B cell (primary cell): ENCODE measurements at regions not wholly inside any gene's neighbourhood (a gene's known extent, or its start where the extent isn't known, plus 50 kb on each side); places are given as distances from the start of the nearest gene placed in this dataset.

ENCODE experiments used
- ATAC-seq: fragments of 200-7000 bp; cut with Tn5 transposase; one replicate; pipeline ENCODE4 v1.10.0; 2021; ENCODE audit warnings: low read depth, mild to moderate bottlenecking, moderate number of reproducible peaks, moderate library complexity
- CTCF ChIA-PET: fragments of 350-600 bp; sonication (Branson Sonifier 250); formaldehyde crosslinking; loops from one replicate; lab custom pipeline; 2021; ENCODE audit warnings: antibody characterized with exemption, inconsistent platforms; lab: Charles Lee
- POLR2A ChIA-PET: fragments of 350-600 bp; sonication (Branson Sonifier 250); formaldehyde crosslinking; loops from one replicate; lab custom pipeline; 2021; ENCODE audit warnings: antibody characterized with exemption; lab: Charles Lee
- DNase-seq: peaks from one replicate; pipeline ENCODE4 v3.0.0; 2013
- H2AFZ ChIP-seq: 2 replicates; pipeline ENCODE4 v1.6.1; 2012; ENCODE audit warnings: mild to moderate bottlenecking, low read depth, low read length; ENCODE audit not compliant: insufficient read depth, poor library complexity, severe bottlenecking
- H3K27ac ChIP-seq, 2 donors: 1 replicate in 1 of 2; 2 replicates in 1 of 2; pipeline ENCODE4 v1.5.1; 2012 to 2013; ENCODE audit warnings: low read length in 2 of 2, mild to moderate bottlenecking in 2 of 2, moderate library complexity in 1 of 2
- H3K27me3 ChIP-seq, 4 experiments: fragments of 200-600 bp in 1 of 4; sonication (generic) in 1 of 4; replicated peaks in 1 of 4; 1 replicate in 2 of 4; 2 replicates in 2 of 4; pipeline versions ENCODE4 v1.6.1 to v1.7.0; 2013 to 2016; ENCODE audit warnings: low read length in 3 of 4, mild to moderate bottlenecking in 2 of 4, mixed read lengths in 1 of 4, moderate library complexity in 1 of 4; ENCODE audit not compliant: insufficient read depth in 4 of 4, control insufficient read depth in 3 of 4; ENCODE audit errors: control extremely low read depth in 1 of 4
- H3K36me3 ChIP-seq, 2 experiments: replicated peaks in 1 of 2; 1 replicate in 1 of 2; 2 replicates in 1 of 2; pipeline versions ENCODE4 v1.6.1 to v1.7.1; 2013; ENCODE audit warnings: low read length in 1 of 2; ENCODE audit not compliant: insufficient read depth in 2 of 2, control insufficient read depth in 1 of 2; ENCODE audit errors: control extremely low read depth in 1 of 2, extremely low read depth in 1 of 2
- H3K4me1 ChIP-seq, 2 donors: fragments of 200-600 bp in 1 of 2; sonication (generic) in 1 of 2; 1 replicate in 1 of 2; 2 replicates in 1 of 2; pipeline versions ENCODE4 v1.5.1 to v1.6.1; 2013 to 2017; ENCODE audit warnings: low read length in 2 of 2; ENCODE audit not compliant: control insufficient read depth in 2 of 2, insufficient read depth in 2 of 2
- H3K4me2 ChIP-seq: replicated peaks from 2 replicates; pipeline ENCODE3; 2012; ENCODE audit warnings: mild to moderate bottlenecking, low read depth, low read length; ENCODE audit not compliant: poor library complexity, severe bottlenecking
- H3K4me3 ChIP-seq, 5 experiments: fragments of 200-600 bp in 1 of 5; sonication (generic) in 1 of 5; 1 replicate in 3 of 5; 2 replicates in 2 of 5; pipeline versions ENCODE4 v1.5.1 to v1.7.0; 2011 to 2016; ENCODE audit warnings: low read length in 4 of 5, mild to moderate bottlenecking in 4 of 5, low read depth in 2 of 5, control low read depth in 1 of 5, moderate library complexity in 1 of 5; ENCODE audit not compliant: insufficient read depth in 1 of 5; ENCODE audit errors: control extremely low read depth in 1 of 5, extremely low read depth in 1 of 5
- H3K79me2 ChIP-seq: fragments of 200-600 bp; sonication (generic); one replicate; pipeline ENCODE4 v1.6.0; 2016; ENCODE audit warnings: low read length; ENCODE audit not compliant: control insufficient read depth, insufficient read depth
- H3K9ac ChIP-seq: fragments of 200-600 bp; sonication (generic); 2 replicates; pipeline ENCODE4 v1.6.1; 2017; ENCODE audit warnings: mild to moderate bottlenecking, low read length, moderate library complexity
- H3K9me3 ChIP-seq, 3 donors: one replicate each; pipeline versions ENCODE4 v1.6.1 to v1.7.1; 2013; ENCODE audit warnings: low read length in 2 of 3; ENCODE audit not compliant: control insufficient read depth in 2 of 3, insufficient read depth in 1 of 3; ENCODE audit errors: control extremely low read depth in 1 of 3
- H4K20me1 ChIP-seq: 2 replicates; pipeline ENCODE4 v1.6.0; 2012; ENCODE audit warnings: mild to moderate bottlenecking, low read length; ENCODE audit not compliant: insufficient read depth, control insufficient read depth, poor library complexity, severe bottlenecking
- H3K27ac Mint-ChIP-seq: one replicate; pipeline ENCODE4 v1.8.0; 2021; ENCODE audit warnings: mixed read lengths
- H3K27me3 Mint-ChIP-seq: one replicate; pipeline ENCODE4 v1.8.0; 2021; ENCODE audit warnings: mixed read lengths
- H3K4me1 Mint-ChIP-seq: one replicate; pipeline ENCODE4 v1.8.0; 2021; ENCODE audit warnings: mixed read lengths
- H3K4me3 Mint-ChIP-seq: one replicate; pipeline ENCODE4 v1.8.0; 2021; ENCODE audit warnings: mixed read lengths
- H3K9me3 Mint-ChIP-seq: one replicate; pipeline ENCODE4 v1.8.0; 2022; ENCODE audit warnings: mixed read lengths; ENCODE audit not compliant: insufficient read depth
- EZH2 ChIP-seq: IDR thresholded peaks from 2 replicates; pipeline ENCODE4 v1.6.1; 2012; ENCODE audit warnings: borderline replicate concordance, low read depth, mild to moderate bottlenecking, moderate library complexity, low read length; ENCODE audit not compliant: insufficient read depth, poor library complexity, severe bottlenecking
- WGBS: methylation state at CpG from one replicate; pipeline ENCODE4 v1.1.5; 2013; ENCODE audit warnings: missing lambda C conversion rate; ENCODE audit not compliant: insufficient coverage; 5-methylcytosine and 5-hydroxymethylcytosine counted together
- intact Hi-C: fragments of 100-400 bp; cut with micrococcal nuclease; formaldehyde crosslinking; loops from one replicate; pipeline ENCODE4 v1.10.0; 2022
- TF ChIP-seq, protein P1 (sequence below): fragments of 200-600 bp; IDR thresholded peaks from one replicate; pipeline ENCODE4 v1.8.0; 2022; ENCODE audit warnings: antibody characterized with exemption, mild to moderate bottlenecking

DNA sequence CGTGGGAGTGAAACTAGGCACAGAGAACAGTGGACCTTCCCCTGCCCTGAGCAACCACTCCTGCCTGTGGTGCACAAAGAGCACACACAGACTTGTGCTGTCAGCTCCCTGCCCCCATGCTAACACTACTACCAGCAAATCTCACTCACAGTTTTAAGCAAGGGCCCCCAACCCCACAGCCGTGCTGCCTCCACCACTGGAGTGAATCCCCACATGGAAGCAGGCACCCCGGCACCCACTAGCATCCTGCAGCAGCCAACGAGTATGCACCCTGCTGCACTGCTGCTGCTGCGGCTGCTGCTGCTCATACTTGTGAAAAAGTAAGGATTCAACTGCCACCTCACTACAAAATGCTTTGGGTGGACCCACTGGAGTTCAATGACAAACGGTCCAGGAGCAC, 435.5 kb downstream of the SLCO4C1 start:
- Histone ChIP-seq H4K20me1 (no peaks in the 10 kb centered on the region), H3K4me2 (no peak overlapping the region), H2AFZ (no peak overlapping the region), H3K4me3 (no peak overlapping the region), H3K9me3 (peaks cover 0 to 7% (median 0%) of the 10 kb centered on the region in 3 donors), H3K27ac (no peak overlapping the region), H3K36me3 (no peaks in the 10 kb centered on the region), H3K4me1 (no peaks in the 10 kb centered on the region), H3K9ac (no peak overlapping the region), H3K79me2 (no peaks in the 10 kb centered on the region), H3K27me3 (no peaks in the 10 kb centered on the region)
- H3K4me3 Mint-ChIP-seq: no peak overlapping the region
- no peak for TF ChIP-seq EZH2
- TF ChIP-seq, protein P1, sequence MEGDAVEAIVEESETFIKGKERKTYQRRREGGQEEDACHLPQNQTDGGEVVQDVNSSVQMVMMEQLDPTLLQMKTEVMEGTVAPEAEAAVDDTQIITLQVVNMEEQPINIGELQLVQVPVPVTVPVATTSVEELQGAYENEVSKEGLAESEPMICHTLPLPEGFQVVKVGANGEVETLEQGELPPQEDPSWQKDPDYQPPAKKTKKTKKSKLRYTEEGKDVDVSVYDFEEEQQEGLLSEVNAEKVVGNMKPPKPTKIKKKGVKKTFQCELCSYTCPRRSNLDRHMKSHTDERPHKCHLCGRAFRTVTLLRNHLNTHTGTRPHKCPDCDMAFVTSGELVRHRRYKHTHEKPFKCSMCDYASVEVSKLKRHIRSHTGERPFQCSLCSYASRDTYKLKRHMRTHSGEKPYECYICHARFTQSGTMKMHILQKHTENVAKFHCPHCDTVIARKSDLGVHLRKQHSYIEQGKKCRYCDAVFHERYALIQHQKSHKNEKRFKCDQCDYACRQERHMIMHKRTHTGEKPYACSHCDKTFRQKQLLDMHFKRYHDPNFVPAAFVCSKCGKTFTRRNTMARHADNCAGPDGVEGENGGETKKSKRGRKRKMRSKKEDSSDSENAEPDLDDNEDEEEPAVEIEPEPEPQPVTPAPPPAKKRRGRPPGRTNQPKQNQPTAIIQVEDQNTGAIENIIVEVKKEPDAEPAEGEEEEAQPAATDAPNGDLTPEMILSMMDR: no peak
- peaks cover 5% of the 10 kb centered on the region for H3K9me3 Mint-ChIP-seq
- H3K4me1 Mint-ChIP-seq: no peaks in the 10 kb centered on the region
- no peaks in the 10 kb centered on the region for H3K27me3 Mint-ChIP-seq
- ATAC-seq: no peak
- no peak overlapping the region for H3K27ac Mint-ChIP-seq
- WGBS: 84% methylated on average over 6 of the region's 6 CpGs
- ChIA-PET CTCF (no interaction called here), POLR2A (no interaction called here)
- DNase-seq: no peak
- intact Hi-C loops: no loop called here

DNA sequence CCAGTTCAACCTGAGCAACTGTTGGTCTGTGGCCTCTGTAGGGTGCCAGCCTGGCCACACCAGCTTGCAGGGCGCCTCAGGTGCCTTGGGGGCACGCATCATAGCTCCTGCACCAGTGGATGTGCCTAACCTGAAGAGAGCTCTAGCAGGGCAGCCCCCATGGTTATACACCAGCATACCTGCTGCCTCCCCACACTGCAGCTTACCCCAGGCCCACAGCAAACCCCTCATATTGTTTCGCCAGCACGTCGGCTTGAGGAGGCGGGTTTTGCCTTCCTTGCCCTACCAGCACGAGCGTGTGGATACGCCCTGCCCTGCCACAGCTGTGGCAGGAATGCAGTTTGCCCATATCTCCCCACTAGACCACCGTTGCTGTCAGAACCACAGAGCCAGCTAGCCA, 435.9 kb downstream of the SLCO4C1 start:
- Histone ChIP-seq H3K27me3 (no peaks in the 10 kb centered on the region), H3K4me1 (no peaks in the 10 kb centered on the region), H3K4me2 (no peak overlapping the region), H2AFZ (no peak overlapping the region), H3K9me3 (peaks cover 0 to 7% (median 0%) of the 10 kb centered on the region in 3 donors), H3K27ac (no peak overlapping the region), H3K79me2 (no peaks in the 10 kb centered on the region), H3K4me3 (no peak overlapping the region), H3K9ac (no peak overlapping the region), H4K20me1 (no peaks in the 10 kb centered on the region), H3K36me3 (no peaks in the 10 kb centered on the region)
- Mint-ChIP-seq H3K4me1 (no peaks in the 10 kb centered on the region), H3K27me3 (no peaks in the 10 kb centered on the region), H3K9me3 (peaks cover 5% of the 10 kb centered on the region), H3K27ac (no peak overlapping the region), H3K4me3 (no peak overlapping the region)
- ChIA-PET CTCF (no interaction called here), POLR2A (no interaction called here)
- ATAC-seq: no peak
- no peak for DNase-seq
- WGBS: 93% methylated on average over 10 of the region's 10 CpGs
- TF ChIP-seq, protein P1: no peak
- TF ChIP-seq EZH2: no peak
- intact Hi-C loops: no loop called here
